ENCODE measurements at regions not wholly inside any gene's neighbourhood (a gene's known extent, or its start where the extent isn't known, plus 50 kb on each side); places are given as distances from the start of the nearest gene placed in this dataset.
"Not testable (repeated sequence)": the region's sequence is repeated elsewhere in the genome, so short reads cannot be mapped to it uniquely, and the experiment has no call there.

GRCh38 chr12:83739607-83740006 lies 1052.9 kb downstream of the TMTC2 start:
- no peaks in the 10 kb centered on the region for H3K9me3 ChIP-seq
- intact Hi-C loops (cut with DNase I): no loop called here
- no peaks in the 10 kb centered on the region for H3K36me3 ChIP-seq
- 53 to 57% methylated on average over 3 of the region's 3 CpGs for WGBS, 2 donors
- no peaks in the 10 kb centered on the region for H3K4me1 ChIP-seq
- TF ChIP-seq CTCF (IDR thresholded peaks at IDR 0.05): no peak
- no peak overlapping the region for H3K4me3 ChIP-seq
- DNase-seq (no peak), FAIRE-seq (no peak), ATAC-seq (no peak)
- H3K27me3 ChIP-seq: no peaks in the 10 kb centered on the region
- no peak overlapping the region for H3K27ac ChIP-seq

DNA sequence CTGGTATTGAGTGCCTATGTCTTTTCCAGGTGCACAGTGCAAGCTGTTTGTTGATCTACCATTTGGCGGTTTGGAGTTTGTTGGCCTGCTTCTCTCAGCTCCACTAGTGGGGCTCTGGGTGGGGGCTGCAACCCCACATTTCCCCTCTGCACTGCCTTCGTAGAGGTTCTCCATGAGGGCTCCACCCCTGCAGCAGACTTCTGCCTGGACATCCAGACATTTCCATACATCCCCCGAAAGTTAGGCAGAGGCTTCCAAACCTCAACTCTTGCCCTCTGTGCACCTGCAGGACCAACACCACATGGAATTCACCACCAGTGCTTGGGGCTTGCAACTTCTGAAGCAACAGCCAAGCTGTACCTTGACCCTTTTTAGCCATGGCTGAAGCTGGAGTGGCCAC lies 1024.1 kb downstream of the TMTC2 start:
- no peak overlapping the region for H3K27ac ChIP-seq
- H3K4me1 ChIP-seq: no peaks in the 10 kb centered on the region
- no peak for ATAC-seq
- FAIRE-seq: no peak
- DNase-seq: no peak
- TF ChIP-seq CTCF (IDR thresholded peaks at IDR 0.05): no peak
- H3K36me3 ChIP-seq: no peaks in the 10 kb centered on the region
- peaks cover 0 to 6% (median 0%) of the 10 kb centered on the region in 4 donors for H3K9me3 ChIP-seq
- H3K27me3 ChIP-seq: no peaks in the 10 kb centered on the region
- 70 to 84% methylated on average over 3 of the region's 3 CpGs for WGBS, 2 donors
- intact Hi-C loops (cut with DNase I): no loop called here
- H3K4me3 ChIP-seq: no peak overlapping the region

DNA sequence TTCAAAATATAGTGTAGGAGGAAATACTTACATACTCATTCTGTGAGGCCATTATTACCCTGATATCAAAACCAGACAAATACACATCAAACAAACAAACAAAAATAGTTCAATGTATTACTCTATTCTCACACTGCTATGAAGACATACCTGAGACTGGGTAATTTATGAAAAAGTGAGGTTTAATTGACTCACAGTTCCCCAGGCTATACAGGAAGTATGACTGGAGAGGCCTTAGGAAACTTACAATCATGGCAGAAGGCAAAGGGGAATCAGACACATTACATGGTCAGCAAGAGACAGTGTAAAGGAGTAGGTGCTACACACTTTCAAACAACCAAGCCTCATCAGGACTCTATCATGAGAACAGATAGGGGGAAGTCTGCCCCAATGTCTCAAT lies 1023.2 kb downstream of the TMTC2 start:
- FAIRE-seq: no peak
- intact Hi-C loops (cut with DNase I): no loop called here
- H3K4me3 ChIP-seq: no peak overlapping the region
- H3K36me3 ChIP-seq: no peaks in the 10 kb centered on the region
- H3K9me3 ChIP-seq: peaks cover 0 to 6% (median 0%) of the 10 kb centered on the region in 4 donors
- no peak for TF ChIP-seq CTCF (IDR thresholded peaks at IDR 0.05)
- no peak overlapping the region for H3K27ac ChIP-seq
- ATAC-seq: no peak
- DNase-seq: no peak
- H3K4me1 ChIP-seq: no peaks in the 10 kb centered on the region
- H3K27me3 ChIP-seq: no peaks in the 10 kb centered on the region

DNA sequence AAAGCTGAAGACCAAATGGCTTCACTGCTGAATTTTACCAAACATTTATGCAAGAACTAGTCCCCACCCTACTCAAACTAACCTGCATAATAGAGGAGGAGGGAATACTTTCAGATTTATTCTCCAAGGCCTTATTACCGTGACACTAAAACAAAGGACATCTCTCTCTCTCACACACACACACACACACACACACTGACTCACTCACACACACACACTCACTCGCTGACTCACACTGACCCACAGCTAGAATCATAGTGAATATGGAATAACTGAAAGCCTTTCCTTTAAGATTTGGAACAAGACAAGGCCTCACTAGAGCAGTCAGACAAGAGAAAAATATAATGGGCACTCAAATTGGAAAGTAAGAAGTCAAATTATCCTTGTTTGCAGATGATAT lies 1014.1 kb downstream of the TMTC2 start:
- no peaks in the 10 kb centered on the region for H3K27me3 ChIP-seq
- H3K9me3 ChIP-seq: no peaks in the 10 kb centered on the region
- H3K27ac ChIP-seq: no peak overlapping the region
- intact Hi-C loops (cut with DNase I): no loop called here
- ATAC-seq: no peak
- H3K36me3 ChIP-seq: no peaks in the 10 kb centered on the region
- no peak for FAIRE-seq
- 71 to 77% methylated on average over 2 of the region's 2 CpGs for WGBS, 2 donors
- DNase-seq: no peak
- TF ChIP-seq CTCF (IDR thresholded peaks at IDR 0.05): no peak
- H3K4me3 ChIP-seq: no peak overlapping the region
- no peaks in the 10 kb centered on the region for H3K4me1 ChIP-seq

- peak in 1 of 6 donors; percentile 56 for DNase-seq
- H3K4me1 ChIP-seq; FAIRE-seq; H3K27me3 ChIP-seq; H3K9me3 ChIP-seq; intact Hi-C loops (cut with DNase I); H3K27ac ChIP-seq; H3K36me3 ChIP-seq; H3K4me3 ChIP-seq; ATAC-seq: not testable (repeated sequence)
- WGBS, 2 donors: 80 to 86% methylated on average over 13 of the region's 13 CpGs
Observed at GRCh38 chr12:83696311-83696710, 1009.6 kb downstream of the TMTC2 start.

GRCh38 chr12:83691730-83692129 lies 1005.0 kb downstream of the TMTC2 start:
- Histone ChIP-seq H3K4me3 (no peak overlapping the region), H3K4me1 (no peaks in the 10 kb centered on the region), H3K27me3 (no peaks in the 10 kb centered on the region), H3K36me3 (no peaks in the 10 kb centered on the region), H3K9me3 (no peaks in the 10 kb centered on the region), H3K27ac (no peak overlapping the region)
- TF ChIP-seq CTCF (IDR thresholded peaks at IDR 0.05): no peak
- intact Hi-C loops (cut with DNase I): no loop called here
- FAIRE-seq: no peak
- ATAC-seq: no peak
- no peak for DNase-seq

Measured in pancreas (tissue), 10 donors.